HEK293 (cell line): ENCODE measurements at regions not wholly inside any gene's neighbourhood (a gene's known extent, or its start where the extent isn't known, plus 50 kb on each side); places are given as distances from the start of the nearest gene placed in this dataset.

Source experiments
- CTCF ChIA-PET: fragments of 350-600 bp; formaldehyde crosslinking; extraction: SDS; loops from one replicate; lab custom pipeline; 2021; ENCODE audit warnings: antibody characterized with exemption; lab: Yijun Ruan, JAX
- POLR2A ChIA-PET: fragments of 300-600 bp; formaldehyde crosslinking; extraction: SDS; loops from one replicate; lab custom pipeline; 2020; ENCODE audit warnings: antibody characterized with exemption, inconsistent platforms; lab: Yijun Ruan, JAX
- H3K27ac ChIP-seq: fragments of 200-500 bp; sonication (Bioruptor generic); 2 replicates; pipeline ENCODE4 v1.5.1; 2014; ENCODE audit warnings: low read depth, low read length, control low read depth, inconsistent platforms; ENCODE audit errors: extremely low read depth
- H3K36me3 ChIP-seq, 2 experiments: fragments of 200-500 bp in 1 of 2; sonication (Bioruptor generic) in 1 of 2; 1 replicate in 1 of 2; 2 replicates in 1 of 2; pipeline ENCODE4 v1.5.1; 2014 to 2017; ENCODE audit warnings: inconsistent platforms in 2 of 2, low read length in 2 of 2; ENCODE audit not compliant: control insufficient read depth in 2 of 2, insufficient read depth in 1 of 2
- H3K4me1 ChIP-seq: fragments of 200-500 bp; sonication (Bioruptor generic); 2 replicates; pipeline ENCODE4 v1.5.1; 2014; ENCODE audit warnings: mild to moderate bottlenecking, low read length, inconsistent platforms; ENCODE audit not compliant: control insufficient read depth, insufficient read depth
- H3K4me3 ChIP-seq: 2 replicates; pipeline ENCODE4 v1.5.1; 2011; ENCODE audit warnings: low read depth, mild to moderate bottlenecking, control low read depth, low read length, moderate library complexity
- H3K9me3 ChIP-seq: fragments of 200-500 bp; sonication (Bioruptor generic); 2 replicates; pipeline ENCODE4 v1.5.1; 2014; ENCODE audit warnings: low read depth, low read length, inconsistent platforms; ENCODE audit not compliant: control insufficient read depth, insufficient read depth
- GLIS1 ChIP-seq: fragments of 450-650 bp; formaldehyde crosslinking; IDR thresholded peaks from 2 replicates; pipeline ENCODE4 v1.5.1; 2016; ENCODE audit warnings: missing biosample characterization, missing genetic modification characterization
- WT1 ChIP-seq: fragments of 450-650 bp; formaldehyde crosslinking; IDR thresholded peaks from 2 replicates; pipeline ENCODE4 v1.5.1; 2016; ENCODE audit warnings: missing biosample characterization, missing genetic modification characterization
- ZBTB48 ChIP-seq: fragments of 450-650 bp; formaldehyde crosslinking; IDR thresholded peaks from 2 replicates; pipeline ENCODE4 v1.5.1; 2016; ENCODE audit warnings: missing biosample characterization, missing genetic modification characterization
- ZNF202 ChIP-seq: fragments of 450-650 bp; formaldehyde crosslinking; IDR thresholded peaks from 2 replicates; pipeline ENCODE4 v1.5.1; 2016; ENCODE audit warnings: missing biosample characterization, missing genetic modification characterization, borderline replicate concordance
- ZNF274 ChIP-seq, 2 experiments: fragments of 200-500 bp in 1 of 2; fragments of 450-650 bp in 1 of 2; sonication (Bioruptor generic) in 1 of 2; formaldehyde crosslinking in 1 of 2; IDR thresholded peaks; 2 replicates each; pipeline versions ENCODE4 v1.5.1 to v1.6.1; 2014 to 2016; ENCODE audit warnings: borderline replicate concordance in 1 of 2, inconsistent platforms in 1 of 2, low read length in 1 of 2, missing biosample characterization in 1 of 2, missing genetic modification characterization in 1 of 2
- ZNF473 ChIP-seq: fragments of 450-650 bp; formaldehyde crosslinking; IDR thresholded peaks from 2 replicates; pipeline ENCODE4 v1.5.1; 2017; ENCODE audit warnings: missing biosample characterization, missing genetic modification characterization
- ZNF558 ChIP-seq: fragments of 450-650 bp; formaldehyde crosslinking; IDR thresholded peaks from 2 replicates; pipeline ENCODE4 v1.5.1; 2016; ENCODE audit warnings: missing biosample characterization, missing genetic modification characterization
- ZNF621 ChIP-seq: fragments of 450-650 bp; formaldehyde crosslinking; IDR thresholded peaks from 2 replicates; pipeline ENCODE4 v1.5.1; 2017; ENCODE audit warnings: missing biosample characterization, missing genetic modification characterization
- ZNF777 ChIP-seq: fragments of 450-650 bp; formaldehyde crosslinking; IDR thresholded peaks from 2 replicates; pipeline ENCODE4 v1.5.1; 2017; ENCODE audit warnings: missing biosample characterization, missing genetic modification characterization, borderline replicate concordance
- TF ChIP-seq, protein P1 (sequence below): fragments of 450-650 bp; formaldehyde crosslinking; IDR thresholded peaks from 2 replicates; pipeline ENCODE4 v1.5.1; 2016; ENCODE audit warnings: missing biosample characterization, missing genetic modification characterization
- TF ChIP-seq, protein P2 (sequence below): fragments of 450-650 bp; formaldehyde crosslinking; IDR thresholded peaks from 2 replicates; pipeline ENCODE4 v1.5.1; 2017; ENCODE audit warnings: missing biosample characterization, mild to moderate bottlenecking, missing genetic modification characterization, moderate library complexity
- TF ChIP-seq, protein P3 (sequence below): fragments of 450-650 bp; formaldehyde crosslinking; IDR thresholded peaks from 2 replicates; pipeline ENCODE4; 2016; ENCODE audit warnings: missing biosample characterization, missing genetic modification characterization
- TF ChIP-seq, protein P4 (sequence below): fragments of 450-650 bp; formaldehyde crosslinking; IDR thresholded peaks from 2 replicates; pipeline ENCODE4 v1.5.1; 2016; ENCODE audit warnings: missing biosample characterization, missing genetic modification characterization
- TF ChIP-seq, protein P5 (sequence below): fragments of 450-650 bp; formaldehyde crosslinking; IDR thresholded peaks from 2 replicates; pipeline ENCODE4 v1.5.1; 2016; ENCODE audit warnings: missing biosample characterization, missing genetic modification characterization
- TF ChIP-seq, protein P6 (sequence below): fragments of 450-650 bp; formaldehyde crosslinking; IDR thresholded peaks from 2 replicates; pipeline ENCODE4 v1.5.1; 2016; ENCODE audit warnings: missing biosample characterization, missing genetic modification characterization

DNA sequence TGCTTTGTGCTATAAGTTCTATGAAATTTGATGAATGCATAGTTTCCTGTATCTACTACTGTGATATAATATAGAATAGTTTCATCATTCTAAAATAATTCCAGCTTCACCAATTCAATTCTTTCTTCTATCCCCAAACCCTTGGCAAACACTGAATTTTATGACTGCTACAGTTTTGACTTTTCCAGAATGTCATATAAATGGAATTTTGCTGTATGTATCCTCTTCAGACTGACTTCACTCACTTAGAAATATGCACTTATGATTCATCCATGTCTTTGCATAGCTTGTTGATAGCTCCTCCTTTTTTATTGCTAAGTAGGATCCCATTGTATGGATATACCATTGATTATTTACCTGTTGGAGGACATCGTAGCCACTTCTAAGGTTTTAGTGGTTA lies 89.1 kb upstream of the HS3ST3A1 start:
- TF ChIP-seq ZNF202 (tag by site-specific recombination) (no peak), ZNF558 (tag by site-specific recombination) (no peak), GLIS1 (tag by site-specific recombination) (no peak), ZNF473 (tag by site-specific recombination) (no peak), ZNF777 (tag by site-specific recombination) (no peak), WT1 (tag by site-specific recombination) (no peak)
- TF ChIP-seq, protein P1, sequence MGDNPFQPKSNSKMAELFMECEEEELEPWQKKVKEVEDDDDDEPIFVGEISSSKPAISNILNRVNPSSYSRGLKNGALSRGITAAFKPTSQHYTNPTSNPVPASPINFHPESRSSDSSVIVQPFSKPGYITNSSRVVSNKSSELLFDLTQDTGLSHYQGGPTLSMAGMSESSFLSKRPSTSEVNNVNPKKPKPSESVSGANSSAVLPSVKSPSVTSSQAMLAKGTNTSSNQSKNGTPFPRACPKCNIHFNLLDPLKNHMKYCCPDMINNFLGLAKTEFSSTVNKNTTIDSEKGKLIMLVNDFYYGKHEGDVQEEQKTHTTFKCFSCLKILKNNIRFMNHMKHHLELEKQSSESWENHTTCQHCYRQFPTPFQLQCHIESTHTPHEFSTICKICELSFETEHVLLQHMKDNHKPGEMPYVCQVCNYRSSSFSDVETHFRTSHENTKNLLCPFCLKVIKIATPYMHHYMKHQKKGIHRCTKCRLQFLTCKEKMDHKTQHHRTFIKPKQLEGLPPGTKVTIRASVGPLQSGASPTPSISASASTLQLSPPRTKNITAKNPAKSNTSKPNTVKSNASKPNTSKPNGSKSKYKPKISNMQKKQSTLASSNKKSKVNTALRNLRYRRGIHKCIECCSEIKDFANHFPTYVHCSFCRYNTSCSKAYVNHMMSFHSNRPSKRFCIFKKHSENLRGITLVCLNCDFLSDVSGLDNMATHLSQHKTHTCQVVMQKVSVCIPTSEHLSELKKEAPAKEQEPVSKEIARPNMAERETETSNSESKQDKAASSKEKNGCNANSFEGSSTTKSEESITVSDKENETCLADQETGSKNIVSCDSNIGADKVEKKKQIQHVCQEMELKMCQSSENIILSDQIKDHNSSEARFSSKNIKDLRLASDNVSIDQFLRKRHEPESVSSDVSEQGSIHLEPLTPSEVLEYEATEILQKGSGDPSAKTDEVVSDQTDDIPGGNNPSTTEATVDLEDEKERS (tag by site-specific recombination), result no peak
- TF ChIP-seq, protein P2, sequence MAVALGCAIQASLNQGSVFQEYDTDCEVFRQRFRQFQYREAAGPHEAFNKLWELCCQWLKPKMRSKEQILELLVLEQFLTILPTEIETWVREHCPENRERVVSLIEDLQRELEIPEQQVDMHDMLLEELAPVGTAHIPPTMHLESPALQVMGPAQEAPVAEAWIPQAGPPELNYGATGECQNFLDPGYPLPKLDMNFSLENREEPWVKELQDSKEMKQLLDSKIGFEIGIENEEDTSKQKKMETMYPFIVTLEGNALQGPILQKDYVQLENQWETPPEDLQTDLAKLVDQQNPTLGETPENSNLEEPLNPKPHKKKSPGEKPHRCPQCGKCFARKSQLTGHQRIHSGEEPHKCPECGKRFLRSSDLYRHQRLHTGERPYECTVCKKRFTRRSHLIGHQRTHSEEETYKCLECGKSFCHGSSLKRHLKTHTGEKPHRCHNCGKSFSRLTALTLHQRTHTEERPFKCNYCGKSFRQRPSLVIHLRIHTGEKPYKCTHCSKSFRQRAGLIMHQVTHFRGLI (tag by site-specific recombination), result no peak
- TF ChIP-seq, protein P3, sequence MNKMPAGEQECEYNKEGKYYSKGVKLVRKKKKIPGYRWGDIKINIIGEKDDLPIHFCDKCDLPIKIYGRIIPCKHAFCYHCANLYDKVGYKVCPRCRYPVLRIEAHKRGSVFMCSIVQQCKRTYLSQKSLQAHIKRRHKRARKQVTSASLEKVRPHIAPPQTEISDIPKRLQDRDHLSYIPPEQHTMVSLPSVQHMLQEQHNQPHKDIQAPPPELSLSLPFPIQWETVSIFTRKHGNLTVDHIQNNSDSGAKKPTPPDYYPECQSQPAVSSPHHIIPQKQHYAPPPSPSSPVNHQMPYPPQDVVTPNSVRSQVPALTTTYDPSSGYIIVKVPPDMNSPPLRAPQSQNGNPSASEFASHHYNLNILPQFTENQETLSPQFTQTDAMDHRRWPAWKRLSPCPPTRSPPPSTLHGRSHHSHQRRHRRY, result no peak
- TF ChIP-seq, protein P4, sequence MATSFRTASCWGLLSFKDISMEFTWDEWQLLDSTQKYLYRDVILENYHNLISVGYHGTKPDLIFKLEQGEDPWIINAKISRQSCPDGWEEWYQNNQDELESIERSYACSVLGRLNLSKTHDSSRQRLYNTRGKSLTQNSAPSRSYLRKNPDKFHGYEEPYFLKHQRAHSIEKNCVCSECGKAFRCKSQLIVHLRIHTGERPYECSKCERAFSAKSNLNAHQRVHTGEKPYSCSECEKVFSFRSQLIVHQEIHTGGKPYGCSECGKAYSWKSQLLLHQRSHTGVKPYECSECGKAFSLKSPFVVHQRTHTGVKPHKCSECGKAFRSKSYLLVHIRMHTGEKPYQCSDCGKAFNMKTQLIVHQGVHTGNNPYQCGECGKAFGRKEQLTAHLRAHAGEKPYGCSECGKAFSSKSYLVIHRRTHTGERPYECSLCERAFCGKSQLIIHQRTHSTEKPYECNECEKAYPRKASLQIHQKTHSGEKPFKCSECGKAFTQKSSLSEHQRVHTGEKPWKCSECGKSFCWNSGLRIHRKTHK (tag by site-specific recombination), result no peak
- POLR2A ChIA-PET, result no interaction called here
- H3K9me3 ChIP-seq, result no peaks in the 10 kb centered on the region; the same call in 1 of the 2 replicates
- H3K36me3 ChIP-seq, result no peaks in the 10 kb centered on the region
- no peaks in the 10 kb centered on the region for H3K4me1 ChIP-seq
- no peak overlapping the region for H3K27ac ChIP-seq
- H3K4me3 ChIP-seq, result no peak overlapping the region
- CTCF ChIA-PET, result interaction anchor here (0.9 kb wide), 1 partner anchor 75 kb away, joined by 3 read pairs; no protein-coding TSS in a partner anchor

DNA sequence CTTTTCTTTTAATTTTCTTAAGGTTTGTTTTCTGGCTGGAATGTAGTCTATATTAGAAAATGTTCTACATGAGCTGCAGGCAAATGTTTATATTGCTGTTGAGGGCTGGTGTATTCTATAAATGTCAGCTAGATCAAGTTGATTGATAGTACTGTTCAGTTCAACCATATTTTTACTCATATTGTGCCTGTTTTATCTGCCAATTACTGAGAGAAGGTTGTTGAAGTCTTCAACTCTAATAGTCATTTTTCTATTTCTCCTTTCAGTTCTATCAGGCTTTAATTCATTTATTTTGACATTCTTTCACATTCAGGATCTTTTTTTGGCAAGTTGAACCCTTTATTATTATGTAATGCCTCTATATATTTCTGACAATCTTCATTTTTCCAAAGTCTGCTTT lies 93.2 kb upstream of the HS3ST3A1 start:
- Histone ChIP-seq H3K27ac (no peak overlapping the region), H3K36me3 (no peaks in the 10 kb centered on the region), H3K4me3 (no peak overlapping the region), H3K9me3 (no peaks in the 10 kb centered on the region), H3K4me1 (no peaks in the 10 kb centered on the region)
- POLR2A ChIA-PET, result no interaction called here
- CTCF ChIA-PET, result no interaction called here
- TF ChIP-seq ZNF274 (IDR thresholded peaks at IDR 0.05; ENCODE audit: low read length) (no peak), ZNF274 (tag by site-specific recombination; IDR thresholded peaks at IDR 0.05; ENCODE audit: borderline replicate concordance) (no peak), ZNF621 (tag by site-specific recombination) (no peak), ZBTB48 (tag by site-specific recombination) (no peak)
- TF ChIP-seq, protein P5, sequence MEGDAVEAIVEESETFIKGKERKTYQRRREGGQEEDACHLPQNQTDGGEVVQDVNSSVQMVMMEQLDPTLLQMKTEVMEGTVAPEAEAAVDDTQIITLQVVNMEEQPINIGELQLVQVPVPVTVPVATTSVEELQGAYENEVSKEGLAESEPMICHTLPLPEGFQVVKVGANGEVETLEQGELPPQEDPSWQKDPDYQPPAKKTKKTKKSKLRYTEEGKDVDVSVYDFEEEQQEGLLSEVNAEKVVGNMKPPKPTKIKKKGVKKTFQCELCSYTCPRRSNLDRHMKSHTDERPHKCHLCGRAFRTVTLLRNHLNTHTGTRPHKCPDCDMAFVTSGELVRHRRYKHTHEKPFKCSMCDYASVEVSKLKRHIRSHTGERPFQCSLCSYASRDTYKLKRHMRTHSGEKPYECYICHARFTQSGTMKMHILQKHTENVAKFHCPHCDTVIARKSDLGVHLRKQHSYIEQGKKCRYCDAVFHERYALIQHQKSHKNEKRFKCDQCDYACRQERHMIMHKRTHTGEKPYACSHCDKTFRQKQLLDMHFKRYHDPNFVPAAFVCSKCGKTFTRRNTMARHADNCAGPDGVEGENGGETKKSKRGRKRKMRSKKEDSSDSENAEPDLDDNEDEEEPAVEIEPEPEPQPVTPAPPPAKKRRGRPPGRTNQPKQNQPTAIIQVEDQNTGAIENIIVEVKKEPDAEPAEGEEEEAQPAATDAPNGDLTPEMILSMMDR (tag by site-specific recombination), result no peak
- TF ChIP-seq, protein P6, sequence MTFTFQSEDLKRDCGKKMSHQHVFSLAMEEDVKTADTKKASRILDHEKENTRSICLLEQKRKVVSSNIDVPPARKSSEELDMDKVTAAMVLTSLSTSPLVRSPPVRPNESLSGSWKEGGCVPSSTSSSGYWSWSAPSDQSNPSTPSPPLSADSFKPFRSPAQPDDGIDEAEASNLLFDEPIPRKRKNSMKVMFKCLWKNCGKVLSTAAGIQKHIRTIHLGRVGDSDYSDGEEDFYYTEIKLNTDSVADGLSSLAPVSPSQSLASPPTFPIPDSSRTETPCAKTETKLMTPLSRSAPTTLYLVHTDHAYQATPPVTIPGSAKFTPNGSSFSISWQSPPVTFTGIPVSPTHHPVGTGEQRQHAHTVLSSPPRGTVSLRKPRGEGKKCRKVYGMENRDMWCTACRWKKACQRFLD (tag by site-specific recombination), result no peak
